ENCODE measurements at regions not wholly inside any gene's neighbourhood (a gene's known extent, or its start where the extent isn't known, plus 50 kb on each side); places are given as distances from the start of the nearest gene placed in this dataset.
"Not testable (repeated sequence)": the region's sequence is repeated elsewhere in the genome, so short reads cannot be mapped to it uniquely, and the experiment has no call there.

- DNase-seq (no peak), ATAC-seq (no peak)
- Mint-ChIP-seq H3K36me3 (no peaks in the 10 kb centered on the region), H3K27me3 (peaks cover 0 to 10% (median 0%) of the 10 kb centered on the region in 5 donors), H3K27ac (no peak overlapping the region), H3K9me3 (peaks cover 0 to 5% (median 0%) of the 10 kb centered on the region in 11 donors), H3K4me3 (no peak overlapping the region), H3K4me1 (no peaks in the 10 kb centered on the region)
- ChIA-PET POLR2A (no interaction called here), CTCF (no interaction called here)
- no peaks in the 10 kb centered on the region for H3K36me3 ChIP-seq (ENCODE audit: control insufficient read depth in 2 of 3, insufficient read depth in 3 of 3, low read length in 3 of 3)
- H3K4me1 ChIP-seq (ENCODE audit: control insufficient read depth in 2 of 2, insufficient read depth in 2 of 2, low read length in 2 of 2), result no peaks in the 10 kb centered on the region
- intact Hi-C loops (cut with micrococcal nuclease), result no loop called here
- H3K9me3 ChIP-seq (ENCODE audit: control insufficient read depth in 2 of 3, low read length in 3 of 3), result no peaks in the 10 kb centered on the region
- no peak overlapping the region for H3K27ac ChIP-seq (ENCODE audit: low read depth, low read length)
- H3K4me3 ChIP-seq (ENCODE audit: low read length), result no peak overlapping the region
- no peaks in the 10 kb centered on the region for H3K27me3 ChIP-seq (ENCODE audit: control insufficient read depth in 2 of 2, insufficient read depth in 2 of 2, low read length in 2 of 2)
Measured at GRCh38 chr3:182521339-182521738, 272.0 kb upstream of the ATP11B start.

- DNase-seq; H3K9me3 Mint-ChIP-seq; POLR2A ChIA-PET; H3K27ac ChIP-seq (ENCODE audit: low read depth, low read length); H3K36me3 Mint-ChIP-seq; H3K4me1 Mint-ChIP-seq; CTCF ChIA-PET; H3K27me3 ChIP-seq (ENCODE audit: control insufficient read depth in 2 of 2, insufficient read depth in 2 of 2, low read length in 2 of 2); H3K4me1 ChIP-seq (ENCODE audit: control insufficient read depth in 2 of 2, insufficient read depth in 2 of 2, low read length in 2 of 2); ATAC-seq; H3K36me3 ChIP-seq (ENCODE audit: control insufficient read depth in 2 of 3, insufficient read depth in 3 of 3, low read length in 3 of 3); intact Hi-C loops (cut with micrococcal nuclease); H3K9me3 ChIP-seq (ENCODE audit: control insufficient read depth in 2 of 3, low read length in 3 of 3); H3K4me3 ChIP-seq (ENCODE audit: low read length); H3K4me3 Mint-ChIP-seq; H3K27ac Mint-ChIP-seq: not testable (repeated sequence)
- peaks cover 0 to 14% (median 10%) of the 10 kb centered on the region in 5 donors for H3K27me3 Mint-ChIP-seq
Measured at GRCh38 chr3:182523424-182523823, 269.9 kb upstream of the ATP11B start.

GRCh38 chr3:182523836-182524235, 269.5 kb upstream of the ATP11B start:
- peaks cover 0 to 5% (median 0%) of the 10 kb centered on the region in 11 donors for H3K9me3 Mint-ChIP-seq
- H3K27ac ChIP-seq (ENCODE audit: low read depth, low read length), result no peak overlapping the region
- H3K27me3 ChIP-seq (ENCODE audit: control insufficient read depth in 2 of 2, insufficient read depth in 2 of 2, low read length in 2 of 2), result no peaks in the 10 kb centered on the region

GRCh38 chr3:182524711-182525401, 268.4 kb upstream of the ATP11B start:
- ATAC-seq, result no peak
- Histone ChIP-seq H3K27ac (ENCODE audit: low read depth, low read length) (no peak overlapping the region), H3K9me3 (ENCODE audit: control insufficient read depth in 2 of 3, low read length in 3 of 3) (no peaks in the 10 kb centered on the region), H3K36me3 (ENCODE audit: control insufficient read depth in 2 of 3, insufficient read depth in 3 of 3, low read length in 3 of 3) (no peaks in the 10 kb centered on the region), H3K4me1 (ENCODE audit: control insufficient read depth in 2 of 2, insufficient read depth in 2 of 2, low read length in 2 of 2) (no peaks in the 10 kb centered on the region), H3K4me3 (ENCODE audit: low read length) (no peak overlapping the region), H3K27me3 (ENCODE audit: control insufficient read depth in 2 of 2, insufficient read depth in 2 of 2, low read length in 2 of 2) (no peaks in the 10 kb centered on the region)
- DNase-seq, result no peak
- H3K27me3 Mint-ChIP-seq, result peaks cover 0 to 16% (median 11%) of the 10 kb centered on the region in 5 donors
- H3K9me3 Mint-ChIP-seq, result peaks cover 0 to 5% (median 0%) of the 10 kb centered on the region in 11 donors
- H3K4me3 Mint-ChIP-seq, result no peak overlapping the region
- CTCF ChIA-PET, result no interaction called here
- H3K27ac Mint-ChIP-seq, result no peak overlapping the region
- POLR2A ChIA-PET, result no interaction called here
- H3K4me1 Mint-ChIP-seq, result no peaks in the 10 kb centered on the region
- intact Hi-C loops (cut with micrococcal nuclease), result no loop called here
- no peaks in the 10 kb centered on the region for H3K36me3 Mint-ChIP-seq

More at GRCh38 chr3:182523836-182524235, 269.5 kb upstream of the ATP11B start:
- Mint-ChIP-seq H3K27me3 (peaks cover 0 to 14% (median 11%) of the 10 kb centered on the region in 5 donors), H3K27ac (no peak overlapping the region), H3K4me1 (no peaks in the 10 kb centered on the region), H3K4me3 (no peak overlapping the region), H3K36me3 (no peaks in the 10 kb centered on the region)
- DNase-seq (no peak), ATAC-seq (no peak)
- no peak overlapping the region for H3K4me3 ChIP-seq (ENCODE audit: low read length)
- intact Hi-C loops (cut with micrococcal nuclease), result no loop called here
- ChIA-PET POLR2A (no interaction called here), CTCF (no interaction called here)
- H3K9me3 ChIP-seq (ENCODE audit: control insufficient read depth in 2 of 3, low read length in 3 of 3), result no peaks in the 10 kb centered on the region
- no peaks in the 10 kb centered on the region for H3K4me1 ChIP-seq (ENCODE audit: control insufficient read depth in 2 of 2, insufficient read depth in 2 of 2, low read length in 2 of 2)
- H3K36me3 ChIP-seq (ENCODE audit: control insufficient read depth in 2 of 3, insufficient read depth in 3 of 3, low read length in 3 of 3), result no peaks in the 10 kb centered on the region

GRCh38 chr3:182525766-182526374, 267.4 kb upstream of the ATP11B start:
- H3K4me1 Mint-ChIP-seq, result no peaks in the 10 kb centered on the region
- ChIA-PET CTCF (no interaction called here), POLR2A (no interaction called here)
- DNase-seq (no peak), ATAC-seq (no peak)
- H3K27ac ChIP-seq (ENCODE audit: low read depth, low read length), result no peak overlapping the region
- no peaks in the 10 kb centered on the region for H3K27me3 ChIP-seq (ENCODE audit: control insufficient read depth in 2 of 2, insufficient read depth in 2 of 2, low read length in 2 of 2)
- H3K27ac Mint-ChIP-seq, result no peak overlapping the region
- H3K36me3 ChIP-seq (ENCODE audit: control insufficient read depth in 2 of 3, insufficient read depth in 3 of 3, low read length in 3 of 3), result no peaks in the 10 kb centered on the region
- H3K4me1 ChIP-seq (ENCODE audit: control insufficient read depth in 2 of 2, insufficient read depth in 2 of 2, low read length in 2 of 2), result no peaks in the 10 kb centered on the region
- no peak overlapping the region for H3K4me3 Mint-ChIP-seq
- no peaks in the 10 kb centered on the region for H3K9me3 ChIP-seq (ENCODE audit: control insufficient read depth in 2 of 3, low read length in 3 of 3)
- H3K4me3 ChIP-seq (ENCODE audit: low read length), result no peak overlapping the region
- peaks cover 0 to 22% (median 11%) of the 10 kb centered on the region in 5 donors for H3K27me3 Mint-ChIP-seq
- peaks cover 0 to 5% (median 0%) of the 10 kb centered on the region in 11 donors for H3K9me3 Mint-ChIP-seq
- intact Hi-C loops (cut with micrococcal nuclease), result no loop called here
- no peaks in the 10 kb centered on the region for H3K36me3 Mint-ChIP-seq

GRCh38 chr3:182527745-182528144, 265.6 kb upstream of the ATP11B start:
- no peaks in the 10 kb centered on the region for H3K9me3 ChIP-seq (ENCODE audit: control insufficient read depth in 2 of 3, low read length in 3 of 3)
- intact Hi-C loops (cut with micrococcal nuclease), result no loop called here
- H3K36me3 Mint-ChIP-seq, result no peaks in the 10 kb centered on the region
- no peaks in the 10 kb centered on the region for H3K4me1 ChIP-seq (ENCODE audit: control insufficient read depth in 2 of 2, insufficient read depth in 2 of 2, low read length in 2 of 2)
- CTCF ChIA-PET, result no interaction called here
- H3K27ac Mint-ChIP-seq, result no peak overlapping the region
- DNase-seq, result no peak
- no peaks in the 10 kb centered on the region for H3K36me3 ChIP-seq (ENCODE audit: control insufficient read depth in 2 of 3, insufficient read depth in 3 of 3, low read length in 3 of 3)
- H3K27ac ChIP-seq (ENCODE audit: low read depth, low read length), result no peak overlapping the region
- no peaks in the 10 kb centered on the region for H3K4me1 Mint-ChIP-seq
- POLR2A ChIA-PET, result no interaction called here
- ATAC-seq, result no peak
- H3K4me3 ChIP-seq (ENCODE audit: low read length), result no peak overlapping the region
- peaks cover 0 to 27% (median 11%) of the 10 kb centered on the region in 5 donors for H3K27me3 Mint-ChIP-seq
- no peaks in the 10 kb centered on the region for H3K27me3 ChIP-seq (ENCODE audit: control insufficient read depth in 2 of 2, insufficient read depth in 2 of 2, low read length in 2 of 2)
- no peak overlapping the region for H3K4me3 Mint-ChIP-seq
- H3K9me3 Mint-ChIP-seq, result peaks cover 0 to 5% (median 0%) of the 10 kb centered on the region in 11 donors

- H3K36me3 Mint-ChIP-seq, result no peaks in the 10 kb centered on the region
- CTCF ChIA-PET, result no interaction called here
- no peaks in the 10 kb centered on the region for H3K4me1 ChIP-seq (ENCODE audit: control insufficient read depth in 2 of 2, insufficient read depth in 2 of 2, low read length in 2 of 2)
- H3K4me3 ChIP-seq (ENCODE audit: low read length), result no peak overlapping the region
- no peak overlapping the region for H3K27ac Mint-ChIP-seq
- ATAC-seq (no peak), DNase-seq (no peak)
- intact Hi-C loops (cut with micrococcal nuclease), result no loop called here
- H3K36me3 ChIP-seq (ENCODE audit: control insufficient read depth in 2 of 3, insufficient read depth in 3 of 3, low read length in 3 of 3), result no peaks in the 10 kb centered on the region
- POLR2A ChIA-PET, result no interaction called here
- H3K27me3 Mint-ChIP-seq, result peaks cover 0 to 25% (median 11%) of the 10 kb centered on the region in 5 donors
- H3K4me3 Mint-ChIP-seq, result no peak overlapping the region
- H3K9me3 Mint-ChIP-seq, result peaks cover 0 to 5% (median 2%) of the 10 kb centered on the region in 11 donors
- no peaks in the 10 kb centered on the region for H3K27me3 ChIP-seq (ENCODE audit: control insufficient read depth in 2 of 2, insufficient read depth in 2 of 2, low read length in 2 of 2)
- no peaks in the 10 kb centered on the region for H3K4me1 Mint-ChIP-seq
- no peak overlapping the region for H3K27ac ChIP-seq (ENCODE audit: low read depth, low read length)
- no peaks in the 10 kb centered on the region for H3K9me3 ChIP-seq (ENCODE audit: control insufficient read depth in 2 of 3, low read length in 3 of 3)
Measured at GRCh38 chr3:182530316-182530715, 263.0 kb upstream of the ATP11B start.

Data from naive thymus-derived CD4-positive, alpha-beta T cell (primary cell).